Sciatic nerve (tissue), 2 donors: ENCODE measurements at regions not wholly inside any gene's neighbourhood (a gene's known extent, or its start where the extent isn't known, plus 50 kb on each side); places are given as distances from the start of the nearest gene placed in this dataset.
"Not testable (repeated sequence)": the region's sequence is repeated elsewhere in the genome, so short reads cannot be mapped to it uniquely, and the experiment has no call there.

ENCODE experiments used
- ATAC-seq: fragments of 200-7000 bp; cut with Tn5 transposase; one replicate; pipeline ENCODE4 v1.9.1; 2020; ENCODE audit warnings: mild to moderate bottlenecking, moderate library complexity
- DNase-seq: peaks from one replicate; pipeline ENCODE4 v3.0.0-alpha.2; 2020; ENCODE audit warnings: low spot score
- intact Hi-C: fragments of 100-400 bp; cut with DNase I; formaldehyde crosslinking; loops from one replicate; pipeline ENCODE4 v1.14.2; 2022
- donor health status: DM: no; HTN: no; CAD: no.
- donor health status: DM: no; HTN: no; CAD: no.

DNA sequence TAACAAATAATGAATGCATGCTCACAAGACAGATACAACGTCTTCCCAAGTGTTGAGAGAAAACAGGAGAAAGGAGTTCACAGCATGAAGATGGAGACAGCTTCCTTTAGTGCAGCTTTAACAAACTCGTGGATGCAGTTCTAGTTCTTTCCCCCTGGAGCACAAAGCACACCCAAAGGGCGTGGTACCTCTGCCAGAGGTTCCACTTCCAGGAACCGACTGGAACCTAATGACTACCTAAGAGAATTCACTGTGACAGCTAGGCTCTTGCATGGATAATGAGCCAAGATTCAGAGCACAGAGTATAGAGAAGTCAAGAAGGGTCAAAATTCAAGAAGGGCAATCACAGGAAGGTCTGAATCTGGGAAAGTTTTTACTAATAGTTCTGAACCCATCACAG, 673.2 kb downstream of the XPNPEP1 start:
- intact Hi-C loops: no loop called here
- DNase-seq: no peak
- no peak for ATAC-seq

DNA sequence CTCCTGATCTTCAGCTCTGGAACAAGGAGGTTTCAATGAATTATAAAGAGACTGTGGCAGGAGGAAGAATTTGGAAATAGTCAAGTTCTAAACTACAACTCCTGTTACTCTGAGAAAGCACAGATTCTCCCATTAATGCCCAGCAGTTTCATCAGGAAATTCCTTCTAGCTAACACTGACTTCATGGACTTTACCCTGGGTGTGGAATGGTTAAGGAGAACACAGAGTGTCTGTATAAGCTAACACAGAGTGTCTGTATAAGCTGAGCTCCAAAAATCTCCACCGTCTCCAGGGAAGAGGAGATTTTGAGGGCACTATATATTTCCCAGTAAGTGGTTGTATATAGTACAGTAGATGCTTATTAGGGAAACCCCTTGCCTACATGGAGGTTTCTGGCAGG, 675.5 kb downstream of the XPNPEP1 start:
- intact Hi-C loops: no loop called here
- DNase-seq (no peak), ATAC-seq (no peak)

DNA sequence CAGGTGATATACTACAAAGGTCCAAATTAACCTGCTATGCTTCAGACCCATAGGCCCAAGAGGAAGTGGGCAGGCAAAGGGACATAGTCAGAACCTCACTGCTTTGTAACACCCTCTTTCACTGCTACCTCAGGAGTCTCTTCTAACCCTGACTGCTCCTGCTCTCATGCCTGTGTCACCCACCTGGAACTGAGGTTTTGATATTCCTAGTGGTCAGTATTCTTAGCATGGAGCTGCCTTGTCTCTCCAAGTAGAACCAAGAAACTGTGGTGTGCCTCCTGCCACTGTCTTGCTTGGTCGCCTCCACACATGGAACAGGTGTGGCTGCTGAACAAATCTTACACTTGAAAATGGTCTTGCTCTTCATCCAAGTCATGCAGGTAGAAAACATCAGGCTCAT, 677.5 kb downstream of the XPNPEP1 start:
- ATAC-seq (no peak), DNase-seq (no peak)
- intact Hi-C loops: no loop called here

- DNase-seq: no peak
- intact Hi-C loops: no loop called here
- ATAC-seq: no peak
These were observed 683.9 kb downstream of the XPNPEP1 start for GRCh38 chr10:109239371-109239770.

DNA sequence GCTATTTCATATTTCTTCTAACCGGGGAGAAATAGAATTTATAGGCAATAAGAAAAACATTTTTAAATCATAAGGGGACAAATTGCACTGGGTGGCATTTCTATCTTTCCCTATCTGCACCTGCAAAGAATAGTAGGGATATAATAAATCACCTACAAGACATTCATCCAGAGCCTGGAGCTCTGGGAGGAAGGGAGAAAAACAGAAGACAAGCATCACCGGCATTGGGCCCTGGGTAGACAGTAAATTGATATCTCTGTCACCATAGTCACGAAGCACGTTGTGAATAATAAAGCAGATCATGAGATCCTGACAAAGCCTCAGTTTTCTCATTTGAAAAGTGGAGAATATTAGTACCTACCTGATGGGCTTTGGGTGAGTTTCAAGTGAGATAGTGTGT, 685.6 kb downstream of the XPNPEP1 start:
- DNase-seq: no peak
- intact Hi-C loops: no loop called here
- ATAC-seq: no peak

DNA sequence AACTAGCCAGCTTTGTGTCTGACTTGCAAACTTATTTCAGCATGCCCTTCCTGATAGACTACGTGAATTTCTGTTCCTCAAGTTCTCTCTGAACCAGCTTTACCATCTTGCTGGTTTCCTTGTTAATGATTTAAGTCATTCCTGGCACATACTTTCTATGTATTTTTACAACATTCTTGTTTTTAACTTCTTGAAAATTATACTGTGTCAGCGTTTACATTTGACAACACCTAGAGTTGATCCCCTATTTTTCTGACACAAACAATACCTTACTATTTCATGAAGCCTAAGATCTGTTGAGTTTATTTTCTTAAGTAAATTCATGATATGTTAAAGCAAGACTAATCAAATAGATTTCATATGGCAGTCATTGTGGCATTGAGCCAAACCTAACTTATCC, 686.3 kb downstream of the XPNPEP1 start:
- no peak for ATAC-seq
- intact Hi-C loops: no loop called here

GRCh38 chr10:109223533-109223932, 699.8 kb downstream of the XPNPEP1 start:
- ATAC-seq, DNase-seq, intact Hi-C loops: not testable (repeated sequence)

More for the DNA sequence above, 686.3 kb downstream of the XPNPEP1 start:
- no peak for DNase-seq

DNA sequence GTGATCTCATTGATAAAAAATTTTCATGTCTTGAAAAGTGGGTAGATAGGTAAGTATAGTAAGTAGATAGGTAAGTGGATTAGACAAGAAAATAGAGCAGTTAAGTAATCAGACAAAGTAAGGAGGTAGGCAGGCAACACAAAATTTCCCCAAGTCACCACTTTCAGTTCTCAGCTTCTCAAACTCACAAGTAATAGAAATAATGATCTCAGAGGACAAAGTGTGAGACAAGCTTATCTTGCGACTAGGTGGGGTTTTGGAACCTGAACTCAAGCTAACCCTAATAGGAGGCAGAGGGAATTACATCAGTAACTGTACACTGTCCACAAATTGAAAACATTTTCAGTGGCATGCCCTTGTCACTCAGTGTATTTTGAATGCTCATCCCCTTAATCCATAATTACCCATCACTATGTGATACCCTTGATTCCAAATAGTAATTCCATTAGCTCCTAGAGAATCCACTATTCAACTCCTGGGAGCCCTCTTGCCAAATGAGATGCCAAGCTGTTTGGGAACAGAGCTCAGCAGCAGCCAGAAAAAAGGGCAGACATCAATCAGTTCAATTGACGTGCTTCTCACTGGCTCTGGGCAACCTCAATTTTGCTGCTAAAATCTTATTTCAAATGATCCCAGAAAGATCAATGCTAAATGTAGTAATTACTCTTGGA, 703.2 kb downstream of the XPNPEP1 start:
- ATAC-seq: no peak
- intact Hi-C loops: no loop called here
- no peak for DNase-seq

DNA sequence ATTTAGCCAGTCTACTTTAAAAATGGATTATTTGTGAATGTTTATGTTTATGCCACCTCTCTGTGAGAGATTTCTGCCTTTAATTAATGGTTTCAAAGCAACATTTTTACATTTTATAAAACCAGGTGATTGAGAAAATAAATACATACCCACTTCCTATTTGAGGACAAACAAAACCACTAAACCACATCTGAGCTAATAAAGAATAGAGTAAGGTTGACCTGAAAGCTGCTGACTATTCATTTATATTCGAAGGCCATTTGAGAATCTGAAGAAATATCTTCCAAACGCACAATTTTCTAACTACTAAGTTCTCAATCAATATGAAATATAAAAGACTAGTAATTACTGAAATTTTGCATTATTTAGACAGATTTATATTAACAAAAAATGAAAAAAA, 705.1 kb downstream of the XPNPEP1 start:
- ATAC-seq (no peak), DNase-seq (no peak)
- intact Hi-C loops: no loop called here

DNA sequence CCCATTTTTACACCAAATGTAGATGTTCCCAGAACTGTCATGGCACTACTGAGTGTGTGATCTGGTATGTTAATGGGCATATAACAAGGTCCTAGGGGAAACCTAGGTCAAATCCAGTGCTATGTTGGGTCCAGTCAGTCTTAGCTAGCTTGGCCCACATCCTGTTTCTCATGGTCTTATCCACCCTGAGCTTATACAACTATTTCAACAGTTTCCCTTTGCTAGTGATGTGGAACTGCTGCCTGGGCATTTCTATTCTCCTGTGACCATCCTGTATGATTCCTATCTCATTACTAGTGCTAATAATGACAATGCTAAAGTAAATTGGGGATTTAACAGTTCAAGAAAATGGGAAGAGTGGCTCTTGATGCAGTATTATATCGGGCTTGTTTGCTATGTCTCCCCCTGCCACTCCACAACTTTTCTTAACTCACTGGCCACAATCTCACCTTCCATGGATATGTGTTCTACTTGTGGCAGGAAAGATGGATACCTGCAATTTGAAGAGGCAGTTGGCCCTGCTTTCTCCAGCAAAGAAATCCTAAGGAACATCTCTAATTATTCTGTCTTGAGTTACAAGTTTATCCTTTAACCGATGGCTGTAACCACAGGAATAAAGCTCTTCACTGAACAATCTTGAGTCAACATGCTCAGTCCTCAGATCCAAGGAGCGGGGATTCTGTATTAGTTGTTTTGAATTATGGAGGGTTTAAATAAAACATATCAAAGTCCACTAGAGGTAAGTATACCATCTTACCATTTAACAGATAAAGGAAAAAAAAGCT, 707.8 kb downstream of the XPNPEP1 start:
- ATAC-seq (no peak), DNase-seq (no peak)
- intact Hi-C loops: no loop called here

DNA sequence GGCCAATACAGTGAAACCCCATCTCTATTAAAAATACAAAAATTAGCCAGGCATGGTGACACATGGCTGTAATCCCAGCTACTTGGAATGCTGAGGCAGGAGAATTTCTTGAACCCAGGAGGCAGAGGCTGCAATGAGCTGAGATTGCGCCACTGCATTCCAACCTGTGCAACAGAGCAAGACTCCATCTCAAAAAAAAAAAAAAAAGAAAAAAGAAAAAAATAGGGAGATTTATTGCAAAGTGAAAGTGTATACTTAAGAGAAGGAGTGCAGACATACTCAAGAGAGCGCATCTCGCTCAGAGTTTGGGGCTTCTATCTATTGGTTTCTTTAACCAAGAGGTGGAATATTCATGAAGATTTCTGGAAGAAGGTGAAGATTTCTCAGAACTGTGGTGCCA, 708.4 kb downstream of the XPNPEP1 start:
- DNase-seq, ATAC-seq, intact Hi-C loops: not testable (repeated sequence)

DNA sequence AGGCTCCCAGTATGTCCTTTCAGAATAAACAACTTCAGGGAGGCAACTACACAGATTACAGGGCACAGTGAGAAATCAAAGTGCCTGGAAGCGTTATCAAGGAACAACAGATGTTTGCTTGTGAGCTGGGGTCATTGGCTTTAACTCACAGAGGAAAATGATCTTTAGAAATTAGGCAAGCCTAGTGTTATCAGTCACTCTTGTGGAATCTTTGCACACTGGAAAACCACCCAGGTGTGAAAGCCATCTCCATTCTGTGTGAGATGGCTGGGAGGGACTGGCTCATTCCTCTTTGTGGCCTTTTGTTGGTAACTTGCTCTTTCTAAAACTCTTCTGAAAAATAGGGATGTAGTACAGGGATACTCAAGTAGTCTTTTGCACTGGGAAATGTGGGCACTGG, 716.0 kb downstream of the XPNPEP1 start:
- no peak for DNase-seq
- intact Hi-C loops: no loop called here
- ATAC-seq: no peak

GRCh38 chr10:109205929-109206585, 717.3 kb downstream of the XPNPEP1 start:
- intact Hi-C loops: no loop called here
- no peak for ATAC-seq

GRCh38 chr10:109203646-109204353, 719.5 kb downstream of the XPNPEP1 start:
- ATAC-seq (no peak), DNase-seq (no peak)
- intact Hi-C loops: no loop called here

More at GRCh38 chr10:109205929-109206585, 717.3 kb downstream of the XPNPEP1 start:
- no peak for DNase-seq

DNA sequence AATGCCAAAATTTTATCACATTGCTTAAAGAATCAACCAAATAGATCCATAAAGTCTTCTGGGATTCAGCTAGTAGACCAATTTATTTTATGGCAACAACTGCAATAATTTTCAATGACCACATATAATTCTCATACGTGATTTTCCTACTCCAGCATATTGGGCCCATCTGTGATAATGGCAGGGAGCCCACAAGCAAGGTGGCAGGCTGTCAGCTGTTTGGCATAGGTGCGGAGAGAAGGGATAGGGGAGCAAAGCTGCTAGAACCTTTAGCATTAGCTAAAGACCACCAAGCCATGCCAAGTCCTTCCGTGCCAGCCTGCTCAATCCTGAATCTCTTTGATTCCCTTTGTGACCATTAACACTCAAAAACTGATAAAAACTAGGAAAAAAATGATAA, 721.2 kb downstream of the XPNPEP1 start:
- intact Hi-C loops: no loop called here
- DNase-seq (no peak), ATAC-seq (no peak)

GRCh38 chr10:109200646-109201045, 722.7 kb downstream of the XPNPEP1 start:
- DNase-seq (no peak), ATAC-seq (no peak)
- intact Hi-C loops: no loop called here

DNA sequence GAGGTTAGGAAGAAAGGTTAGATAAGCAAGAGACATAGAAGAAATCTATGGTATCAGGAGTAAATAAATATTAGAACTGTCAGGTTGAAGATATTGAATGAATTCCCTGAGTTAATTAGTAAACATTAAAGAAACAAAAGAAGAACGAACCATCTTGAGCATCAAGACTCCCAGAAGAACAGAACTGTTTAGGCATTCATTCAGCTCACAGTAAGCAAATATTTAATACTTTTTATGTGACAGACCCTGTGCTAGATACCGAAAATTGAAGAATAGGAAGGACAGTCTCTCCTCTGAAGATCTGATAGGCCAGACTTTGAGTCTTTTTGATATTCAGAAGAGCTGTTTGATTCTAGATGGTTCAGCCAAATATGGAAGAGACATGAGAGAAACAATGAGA, 731.5 kb downstream of the XPNPEP1 start:
- intact Hi-C loops: no loop called here
- DNase-seq (no peak), ATAC-seq (no peak)

- DNase-seq: no peak
- ATAC-seq: no peak
- intact Hi-C loops: no loop called here
These were observed 732.0 kb downstream of the XPNPEP1 start for GRCh38 chr10:109191341-109191740.

- DNase-seq: no peak
- intact Hi-C loops: no loop called here
- ATAC-seq: no peak
These were observed 735.6 kb downstream of the XPNPEP1 start for GRCh38 chr10:109187677-109188076.

- intact Hi-C loops: no loop called here
- ATAC-seq (no peak), DNase-seq (no peak)
These were observed 739.9 kb downstream of the XPNPEP1 start for GRCh38 chr10:109183366-109183765.
